CD14-positive monocyte (primary cell): ENCODE measurements at regions not wholly inside any gene's neighbourhood (a gene's known extent, or its start where the extent isn't known, plus 50 kb on each side); places are given as distances from the start of the nearest gene placed in this dataset.

Experiments
- DNase-seq, 3 donors: peaks; one replicate each; pipeline ENCODE4 v3.0.0-alpha.2; 2011 to 2022
- H2AFZ ChIP-seq: 2 replicates; pipeline ENCODE4 v1.6.0; 2012; ENCODE audit warnings: mild to moderate bottlenecking, low read depth, low read length, inconsistent platforms; ENCODE audit not compliant: insufficient read depth, poor library complexity, severe bottlenecking
- H3K27ac ChIP-seq, 2 donors: 1 replicate in 1 of 2; 2 replicates in 1 of 2; pipeline ENCODE4 v1.5.1; 2012 to 2013; ENCODE audit warnings: low read length in 2 of 2, control low read depth in 1 of 2, inconsistent platforms in 1 of 2, low read depth in 1 of 2, mild to moderate bottlenecking in 1 of 2
- H3K27me3 ChIP-seq, 2 donors: one replicate each; pipeline versions ENCODE4 v1.6.0 to v1.6.1; 2011 to 2013; ENCODE audit warnings: low read length in 2 of 2; ENCODE audit not compliant: control insufficient read depth in 2 of 2, insufficient read depth in 2 of 2
- H3K36me3 ChIP-seq, 2 donors: replicated peaks in 1 of 2; 1 replicate in 1 of 2; 2 replicates in 1 of 2; pipeline versions ENCODE4 v1.5.1 to v1.6.1; 2012 to 2013; ENCODE audit warnings: low read length in 2 of 2, control low read depth in 1 of 2, inconsistent platforms in 1 of 2, mild to moderate bottlenecking in 1 of 2; ENCODE audit not compliant: insufficient read depth in 2 of 2, control insufficient read depth in 1 of 2
- H3K4me1 ChIP-seq, 2 donors: 1 replicate in 1 of 2; 2 replicates in 1 of 2; pipeline versions ENCODE4 v1.5.1 to v1.6.1; 2012 to 2013; ENCODE audit warnings: low read length in 2 of 2, control low read depth in 1 of 2, inconsistent platforms in 1 of 2, mild to moderate bottlenecking in 1 of 2, moderate library complexity in 1 of 2; ENCODE audit not compliant: insufficient read depth in 2 of 2, control insufficient read depth in 1 of 2
- H3K4me2 ChIP-seq: replicated peaks from 2 replicates; pipeline ENCODE3; 2012; ENCODE audit warnings: low read length, moderate library complexity, mild to moderate bottlenecking; ENCODE audit not compliant: poor library complexity, severe bottlenecking; ENCODE audit errors: extremely low read depth
- H3K4me3 ChIP-seq, 3 experiments: fragments of 200-600 bp in 1 of 3; sonication (generic) in 1 of 3; replicated peaks in 1 of 3; 1 replicate in 2 of 3; 2 replicates in 1 of 3; pipeline ENCODE4 v1.5.1; 2011 to 2013; ENCODE audit warnings: low read length in 3 of 3, mild to moderate bottlenecking in 3 of 3, control low read depth in 2 of 3, low read depth in 2 of 3, inconsistent platforms in 1 of 3, moderate library complexity in 1 of 3
- H3K79me2 ChIP-seq: 2 replicates; pipeline ENCODE4 v1.6.0; 2012; ENCODE audit warnings: mild to moderate bottlenecking, control low read depth, inconsistent platforms, low read length, moderate library complexity; ENCODE audit not compliant: insufficient read depth
- H3K9ac ChIP-seq: 2 replicates; pipeline ENCODE4 v1.6.0; 2017; ENCODE audit warnings: low read length, mild to moderate bottlenecking; ENCODE audit not compliant: insufficient read depth, poor library complexity, severe bottlenecking
- H3K9me3 ChIP-seq, 2 donors: replicated peaks in 1 of 2; 1 replicate in 1 of 2; 2 replicates in 1 of 2; pipeline versions ENCODE4 v1.5.1 to v1.6.1; 2012 to 2013; ENCODE audit warnings: low read length in 2 of 2, control low read depth in 1 of 2; ENCODE audit not compliant: control insufficient read depth in 1 of 2, insufficient read depth in 1 of 2
- H4K20me1 ChIP-seq: 2 replicates; pipeline ENCODE4 v1.6.0; 2012; ENCODE audit warnings: mild to moderate bottlenecking, low read length, control low read depth, moderate library complexity; ENCODE audit not compliant: insufficient read depth
- H3K27ac Mint-ChIP-seq, 7 donors: one replicate each; pipeline ENCODE4 v1.8.0; 2020; ENCODE audit warnings: mild to moderate bottlenecking in 7 of 7, mixed read lengths in 7 of 7, moderate library complexity in 6 of 7, inconsistent platforms in 2 of 7
- H3K27me3 Mint-ChIP-seq, 3 donors: one replicate each; pipeline ENCODE4 v1.8.0; 2021 to 2022; ENCODE audit warnings: low read depth in 3 of 3, mild to moderate bottlenecking in 3 of 3, mixed read lengths in 3 of 3, moderate library complexity in 3 of 3, inconsistent platforms in 1 of 3
- H3K36me3 Mint-ChIP-seq, 2 donors: one replicate each; pipeline ENCODE4 v1.8.0; 2020; ENCODE audit warnings: mixed read lengths in 2 of 2, inconsistent platforms in 1 of 2, mild to moderate bottlenecking in 1 of 2
- H3K4me1 Mint-ChIP-seq: one replicate; pipeline ENCODE4 v1.8.0; 2020; ENCODE audit warnings: mild to moderate bottlenecking, mixed read lengths
- H3K4me3 Mint-ChIP-seq, 2 donors: one replicate each; pipeline ENCODE4 v1.8.0; 2020; ENCODE audit warnings: mild to moderate bottlenecking in 2 of 2, mixed read lengths in 2 of 2, moderate library complexity in 1 of 2
- H3K9me3 Mint-ChIP-seq, 7 donors: one replicate each; pipeline ENCODE4 v1.8.0; 2020 to 2022; ENCODE audit warnings: mixed read lengths in 7 of 7, mild to moderate bottlenecking in 6 of 7, moderate library complexity in 6 of 7, inconsistent platforms in 2 of 7
- WGBS: methylation state at CpG from one replicate; pipeline ENCODE4 v1.1.5; 2013; ENCODE audit warnings: missing lambda C conversion rate; ENCODE audit not compliant: insufficient coverage; 5-methylcytosine and 5-hydroxymethylcytosine counted together
- intact Hi-C, 2 donors: fragments of 100-400 bp; cut with micrococcal nuclease; formaldehyde crosslinking; loops; one replicate each; pipeline versions ENCODE4 v1.15.0 to v1.15.1; 2023
- TF ChIP-seq, protein P1 (sequence below): fragments of 200-600 bp; IDR thresholded peaks from one replicate; pipeline ENCODE4 v1.8.0; 2022; ENCODE audit warnings: antibody characterized with exemption, mild to moderate bottlenecking

DNA sequence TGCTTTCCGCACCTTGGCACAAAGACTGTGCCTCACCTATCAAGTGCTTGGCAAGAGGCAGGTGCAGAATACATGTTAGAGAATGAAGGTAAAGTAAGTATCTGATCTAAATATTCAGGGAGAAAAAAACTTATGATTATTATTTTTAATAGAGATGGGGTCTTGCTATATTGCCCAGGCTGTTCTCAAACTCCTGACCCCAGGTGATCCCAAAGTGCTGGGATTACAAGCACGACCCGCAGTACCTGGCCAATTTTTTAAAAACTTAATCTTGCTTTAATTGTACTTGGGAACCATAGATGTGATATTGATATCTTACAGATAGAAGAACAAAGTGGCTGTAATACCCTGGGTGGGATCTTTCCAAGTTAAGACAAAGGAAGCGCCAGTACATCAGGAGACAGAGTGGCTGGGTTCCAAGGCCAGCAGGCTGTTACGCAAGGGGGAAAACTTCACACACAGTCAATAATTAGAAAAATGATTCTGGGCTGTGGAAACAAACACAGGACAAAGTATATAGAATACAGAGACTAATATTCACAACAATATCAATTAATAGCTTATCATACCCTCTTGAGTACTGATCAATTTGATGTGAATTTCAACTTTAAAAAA lies 58.6 kb upstream of the ATP1A1 start:
- no peaks in the 10 kb centered on the region for H3K9me3 Mint-ChIP-seq
- no peak for DNase-seq
- H3K27ac ChIP-seq, result no peak overlapping the region
- H3K36me3 Mint-ChIP-seq, result no peaks in the 10 kb centered on the region
- H3K4me3 ChIP-seq, result no peak overlapping the region
- peaks cover 0 to 2% (median 0%) of the 10 kb centered on the region in 3 donors for H3K27me3 Mint-ChIP-seq
- no peaks in the 10 kb centered on the region for H3K27me3 ChIP-seq
- no peak overlapping the region for H3K27ac Mint-ChIP-seq
- no peak overlapping the region for H3K9ac ChIP-seq
- H4K20me1 ChIP-seq, result no peaks in the 10 kb centered on the region
- intact Hi-C loops, result no loop called here
- no peak overlapping the region for H3K4me3 Mint-ChIP-seq
- no peaks in the 10 kb centered on the region for H3K4me1 Mint-ChIP-seq
- no CpG with 5 or more reads among the region's 5 CpGs for WGBS
- H3K9me3 ChIP-seq, result no peaks in the 10 kb centered on the region
- no peaks in the 10 kb centered on the region for H3K79me2 ChIP-seq
- peaks cover 6 to 8% of the 10 kb centered on the region in 2 donors for H3K4me1 ChIP-seq
- H2AFZ ChIP-seq, result no peak overlapping the region
- H3K4me2 ChIP-seq, result no peak overlapping the region
- TF ChIP-seq, protein P1, sequence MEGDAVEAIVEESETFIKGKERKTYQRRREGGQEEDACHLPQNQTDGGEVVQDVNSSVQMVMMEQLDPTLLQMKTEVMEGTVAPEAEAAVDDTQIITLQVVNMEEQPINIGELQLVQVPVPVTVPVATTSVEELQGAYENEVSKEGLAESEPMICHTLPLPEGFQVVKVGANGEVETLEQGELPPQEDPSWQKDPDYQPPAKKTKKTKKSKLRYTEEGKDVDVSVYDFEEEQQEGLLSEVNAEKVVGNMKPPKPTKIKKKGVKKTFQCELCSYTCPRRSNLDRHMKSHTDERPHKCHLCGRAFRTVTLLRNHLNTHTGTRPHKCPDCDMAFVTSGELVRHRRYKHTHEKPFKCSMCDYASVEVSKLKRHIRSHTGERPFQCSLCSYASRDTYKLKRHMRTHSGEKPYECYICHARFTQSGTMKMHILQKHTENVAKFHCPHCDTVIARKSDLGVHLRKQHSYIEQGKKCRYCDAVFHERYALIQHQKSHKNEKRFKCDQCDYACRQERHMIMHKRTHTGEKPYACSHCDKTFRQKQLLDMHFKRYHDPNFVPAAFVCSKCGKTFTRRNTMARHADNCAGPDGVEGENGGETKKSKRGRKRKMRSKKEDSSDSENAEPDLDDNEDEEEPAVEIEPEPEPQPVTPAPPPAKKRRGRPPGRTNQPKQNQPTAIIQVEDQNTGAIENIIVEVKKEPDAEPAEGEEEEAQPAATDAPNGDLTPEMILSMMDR, result no peak
- H3K36me3 ChIP-seq, result no peaks in the 10 kb centered on the region

DNA sequence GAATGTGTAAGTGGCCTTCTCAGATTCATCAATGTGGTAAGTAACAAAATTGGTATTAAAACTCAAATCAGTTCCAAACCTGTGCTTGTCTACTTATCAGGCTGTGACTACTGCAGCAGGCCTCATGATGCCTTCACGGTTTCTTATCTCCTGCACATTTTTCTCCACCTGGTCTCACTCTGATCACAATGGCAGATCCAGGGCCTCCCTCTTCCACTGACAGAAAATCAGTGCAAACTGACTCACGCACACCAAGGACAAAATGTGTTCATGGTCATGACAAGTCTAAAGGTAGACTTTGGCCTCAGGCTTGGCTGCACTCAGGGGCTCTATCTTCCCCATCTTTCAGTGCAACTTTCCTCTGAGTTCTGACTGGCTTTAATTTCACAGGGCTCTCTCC lies 56.7 kb upstream of the ATP1A1 start:
- no peaks in the 10 kb centered on the region for H3K36me3 Mint-ChIP-seq
- H3K9me3 ChIP-seq, result no peaks in the 10 kb centered on the region
- TF ChIP-seq, protein P1, result no peak
- H3K4me1 ChIP-seq, result peaks cover 6 to 8% of the 10 kb centered on the region in 2 donors
- no peak overlapping the region for H3K4me2 ChIP-seq
- H3K27ac Mint-ChIP-seq, result no peak overlapping the region
- 90% methylated on average over 2 of the region's 2 CpGs for WGBS
- no peak for DNase-seq
- H3K36me3 ChIP-seq, result no peaks in the 10 kb centered on the region
- no peak overlapping the region for H3K4me3 Mint-ChIP-seq
- H3K27me3 ChIP-seq, result no peaks in the 10 kb centered on the region
- H4K20me1 ChIP-seq, result no peaks in the 10 kb centered on the region
- no peak overlapping the region for H3K9ac ChIP-seq
- H3K9me3 Mint-ChIP-seq, result no peaks in the 10 kb centered on the region
- H3K27ac ChIP-seq, result no peak overlapping the region
- H2AFZ ChIP-seq, result no peak overlapping the region
- no peaks in the 10 kb centered on the region for H3K4me1 Mint-ChIP-seq
- no peaks in the 10 kb centered on the region for H3K79me2 ChIP-seq
- peaks cover 0 to 2% (median 0%) of the 10 kb centered on the region in 3 donors for H3K27me3 Mint-ChIP-seq
- intact Hi-C loops, result no loop called here
- H3K4me3 ChIP-seq, result no peak overlapping the region
